ENCODE measurements at regions not wholly inside any gene's neighbourhood (a gene's known extent, or its start where the extent isn't known, plus 50 kb on each side); places are given as distances from the start of the nearest gene placed in this dataset.

DNA sequence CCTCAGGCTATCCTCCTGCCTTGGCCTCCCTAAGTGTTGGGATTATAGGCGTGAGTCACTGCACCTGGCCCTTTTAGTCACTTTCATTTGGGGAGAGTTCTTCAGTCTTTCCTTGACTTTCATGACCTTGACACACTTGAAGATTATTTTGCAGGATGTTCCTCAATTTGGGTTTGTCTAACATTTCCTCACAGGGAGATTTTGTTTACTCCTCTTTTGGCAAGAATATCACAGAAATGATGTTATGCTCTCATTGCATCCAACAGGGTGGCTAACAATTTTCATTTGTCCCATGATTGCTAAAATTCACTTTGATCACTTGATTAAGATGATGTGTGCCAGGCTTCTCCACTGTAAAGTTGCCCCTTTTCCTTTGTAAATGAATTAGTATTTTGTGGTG, 164.0 kb downstream of the ADSS2 start:
- TF ChIP-seq, protein P1, sequence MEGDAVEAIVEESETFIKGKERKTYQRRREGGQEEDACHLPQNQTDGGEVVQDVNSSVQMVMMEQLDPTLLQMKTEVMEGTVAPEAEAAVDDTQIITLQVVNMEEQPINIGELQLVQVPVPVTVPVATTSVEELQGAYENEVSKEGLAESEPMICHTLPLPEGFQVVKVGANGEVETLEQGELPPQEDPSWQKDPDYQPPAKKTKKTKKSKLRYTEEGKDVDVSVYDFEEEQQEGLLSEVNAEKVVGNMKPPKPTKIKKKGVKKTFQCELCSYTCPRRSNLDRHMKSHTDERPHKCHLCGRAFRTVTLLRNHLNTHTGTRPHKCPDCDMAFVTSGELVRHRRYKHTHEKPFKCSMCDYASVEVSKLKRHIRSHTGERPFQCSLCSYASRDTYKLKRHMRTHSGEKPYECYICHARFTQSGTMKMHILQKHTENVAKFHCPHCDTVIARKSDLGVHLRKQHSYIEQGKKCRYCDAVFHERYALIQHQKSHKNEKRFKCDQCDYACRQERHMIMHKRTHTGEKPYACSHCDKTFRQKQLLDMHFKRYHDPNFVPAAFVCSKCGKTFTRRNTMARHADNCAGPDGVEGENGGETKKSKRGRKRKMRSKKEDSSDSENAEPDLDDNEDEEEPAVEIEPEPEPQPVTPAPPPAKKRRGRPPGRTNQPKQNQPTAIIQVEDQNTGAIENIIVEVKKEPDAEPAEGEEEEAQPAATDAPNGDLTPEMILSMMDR (conservative IDR thresholded peaks at IDR 0.05; ENCODE audit: low read length) = no peak
- no peak for TF ChIP-seq EZH2phosphoT487 (IDR thresholded peaks at IDR 0.05; ENCODE audit: borderline replicate concordance)

Measured in Loucy (cell line).